ENCODE measurements at regions not wholly inside any gene's neighbourhood (a gene's known extent, or its start where the extent isn't known, plus 50 kb on each side); places are given as distances from the start of the nearest gene placed in this dataset.

DNA sequence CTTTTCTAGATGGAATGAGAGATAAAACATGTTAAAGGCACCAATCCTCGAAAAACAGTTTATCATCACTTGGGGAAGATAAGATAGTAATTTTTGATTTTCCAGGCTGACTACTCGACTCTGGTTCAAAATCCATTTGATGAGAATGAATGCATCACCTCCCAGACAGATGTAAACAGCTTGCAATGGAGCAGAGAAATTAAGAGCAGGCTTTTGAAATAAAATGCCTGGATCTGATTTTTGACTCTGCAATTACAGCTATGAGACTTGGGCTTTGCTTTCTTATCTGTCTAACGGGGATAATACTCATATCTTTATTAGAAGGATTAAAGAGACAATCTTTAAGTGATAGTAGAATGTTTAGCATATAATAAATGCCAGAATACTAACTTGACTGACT, 1148.9 kb downstream of the OLFM4 start:
- no peak overlapping the region for H3K4me3 ChIP-seq (ENCODE audit: low read depth, low read length)
- TF ChIP-seq, protein P1, sequence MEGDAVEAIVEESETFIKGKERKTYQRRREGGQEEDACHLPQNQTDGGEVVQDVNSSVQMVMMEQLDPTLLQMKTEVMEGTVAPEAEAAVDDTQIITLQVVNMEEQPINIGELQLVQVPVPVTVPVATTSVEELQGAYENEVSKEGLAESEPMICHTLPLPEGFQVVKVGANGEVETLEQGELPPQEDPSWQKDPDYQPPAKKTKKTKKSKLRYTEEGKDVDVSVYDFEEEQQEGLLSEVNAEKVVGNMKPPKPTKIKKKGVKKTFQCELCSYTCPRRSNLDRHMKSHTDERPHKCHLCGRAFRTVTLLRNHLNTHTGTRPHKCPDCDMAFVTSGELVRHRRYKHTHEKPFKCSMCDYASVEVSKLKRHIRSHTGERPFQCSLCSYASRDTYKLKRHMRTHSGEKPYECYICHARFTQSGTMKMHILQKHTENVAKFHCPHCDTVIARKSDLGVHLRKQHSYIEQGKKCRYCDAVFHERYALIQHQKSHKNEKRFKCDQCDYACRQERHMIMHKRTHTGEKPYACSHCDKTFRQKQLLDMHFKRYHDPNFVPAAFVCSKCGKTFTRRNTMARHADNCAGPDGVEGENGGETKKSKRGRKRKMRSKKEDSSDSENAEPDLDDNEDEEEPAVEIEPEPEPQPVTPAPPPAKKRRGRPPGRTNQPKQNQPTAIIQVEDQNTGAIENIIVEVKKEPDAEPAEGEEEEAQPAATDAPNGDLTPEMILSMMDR (conservative IDR thresholded peaks at IDR 0.05; ENCODE audit: low read depth, low read length): no peak
- no peak for DNase-seq (ENCODE audit: low read depth)

DNA sequence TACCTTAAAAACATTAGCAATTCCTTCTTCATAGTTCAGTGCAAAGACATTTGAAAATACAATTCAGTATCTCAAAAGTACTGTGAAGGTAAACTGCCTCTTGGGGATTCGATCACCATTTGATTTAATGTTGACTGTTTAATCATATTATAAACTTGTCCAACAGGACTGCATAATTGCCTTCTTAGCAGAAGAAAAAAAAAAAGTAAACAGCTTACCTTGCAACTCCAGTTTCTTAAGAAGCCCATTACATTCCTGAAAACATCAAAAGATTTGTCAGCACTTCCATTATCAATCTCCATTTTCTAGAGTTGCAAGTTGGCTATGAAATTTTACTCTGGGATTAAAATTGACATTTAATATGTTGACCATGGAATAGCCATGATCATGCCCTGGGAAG, 1154.6 kb downstream of the OLFM4 start:
- TF ChIP-seq, protein P1 (conservative IDR thresholded peaks at IDR 0.05; ENCODE audit: low read depth, low read length): no peak
- no peak overlapping the region for H3K4me3 ChIP-seq (ENCODE audit: low read depth, low read length)
- no peak for DNase-seq (ENCODE audit: low read depth)

DNA sequence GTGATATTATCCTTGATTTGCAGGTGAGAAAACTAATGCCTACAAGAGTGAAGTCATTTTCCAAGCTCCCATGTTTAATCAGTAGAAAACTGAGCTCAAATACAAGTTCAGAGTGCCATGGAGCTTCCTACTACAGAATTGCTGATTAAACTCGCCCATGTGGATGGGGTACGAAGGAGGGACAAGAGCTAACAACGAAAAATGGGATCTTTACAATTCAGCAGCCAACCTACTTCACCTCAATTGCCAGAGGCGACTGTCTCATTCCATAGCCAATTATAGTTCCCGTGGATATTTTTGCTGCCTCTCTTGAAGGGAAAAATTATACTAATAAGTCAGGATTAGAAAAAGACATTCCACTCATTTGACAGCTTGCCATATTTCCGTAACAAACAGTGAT, 1155.1 kb downstream of the OLFM4 start:
- TF ChIP-seq, protein P1 (conservative IDR thresholded peaks at IDR 0.05; ENCODE audit: low read depth, low read length): no peak
- no peak for DNase-seq (ENCODE audit: low read depth)
- H3K4me3 ChIP-seq (ENCODE audit: low read depth, low read length): no peak overlapping the region

DNA sequence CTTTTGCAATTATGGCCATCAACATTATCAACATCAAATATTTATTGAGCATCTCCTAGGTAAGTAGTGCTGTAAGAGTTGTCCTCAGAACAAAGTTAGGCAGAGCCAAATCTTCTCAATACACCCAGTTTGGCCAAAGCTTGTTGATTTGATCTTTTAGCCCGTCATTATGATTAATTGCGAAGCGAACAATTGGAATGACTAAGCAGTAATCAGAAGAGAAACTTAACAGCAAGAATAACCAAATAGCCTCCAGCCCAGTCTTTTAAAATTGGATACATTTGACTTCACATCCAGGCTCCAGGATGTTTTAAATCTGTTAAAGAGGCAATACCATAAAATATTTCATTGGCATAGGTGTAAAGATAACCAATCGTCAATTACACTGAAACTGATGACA, 1156.0 kb downstream of the OLFM4 start:
- no peak overlapping the region for H3K4me3 ChIP-seq (ENCODE audit: low read depth, low read length)
- DNase-seq (ENCODE audit: low read depth): no peak
- TF ChIP-seq, protein P1 (conservative IDR thresholded peaks at IDR 0.05; ENCODE audit: low read depth, low read length): no peak

DNA sequence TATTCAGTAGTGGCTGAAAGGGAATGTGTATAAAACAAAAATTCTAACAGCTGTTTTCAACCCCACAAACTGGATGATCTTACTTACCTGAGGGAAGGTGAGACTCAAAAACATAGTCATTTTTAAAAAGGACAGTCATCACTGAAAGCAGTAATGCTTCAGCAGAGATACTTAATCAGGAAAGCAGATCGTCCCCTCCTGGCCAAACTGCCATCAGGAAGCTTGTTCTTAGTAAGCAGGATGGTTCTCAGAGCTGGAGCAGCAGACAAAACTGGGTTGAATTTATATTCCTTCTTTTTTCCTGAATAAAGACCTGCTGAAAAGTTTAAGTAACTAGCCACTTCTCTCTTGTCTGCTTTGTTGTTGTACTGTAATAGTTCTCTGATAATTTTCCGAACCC, 1156.5 kb downstream of the OLFM4 start:
- TF ChIP-seq, protein P1 (conservative IDR thresholded peaks at IDR 0.05; ENCODE audit: low read depth, low read length): no peak
- DNase-seq (ENCODE audit: low read depth): no peak
- H3K4me3 ChIP-seq (ENCODE audit: low read depth, low read length): no peak overlapping the region

DNA sequence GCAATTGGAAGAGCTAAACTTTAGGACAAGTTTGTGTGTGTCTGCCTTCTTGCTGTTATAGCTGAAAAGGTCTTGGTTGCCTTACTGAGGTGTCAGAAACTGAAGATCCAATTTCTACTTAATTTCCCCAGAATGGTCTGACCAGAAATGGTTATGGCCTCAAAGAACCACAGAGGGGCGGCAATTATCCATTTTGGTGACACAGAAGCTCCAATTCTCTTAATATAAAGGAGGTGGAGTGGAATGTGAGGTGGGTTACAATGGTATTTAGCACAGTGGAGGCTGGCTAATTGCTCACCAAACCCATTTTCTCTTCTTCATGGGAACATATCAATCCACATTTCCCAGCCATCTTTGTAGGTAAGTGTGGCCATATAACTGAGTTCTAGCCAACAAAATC, 1157.2 kb downstream of the OLFM4 start:
- H3K4me3 ChIP-seq (ENCODE audit: low read depth, low read length): no peak overlapping the region
- TF ChIP-seq, protein P1 (conservative IDR thresholded peaks at IDR 0.05; ENCODE audit: low read depth, low read length): no peak
- DNase-seq (ENCODE audit: low read depth): no peak

DNA sequence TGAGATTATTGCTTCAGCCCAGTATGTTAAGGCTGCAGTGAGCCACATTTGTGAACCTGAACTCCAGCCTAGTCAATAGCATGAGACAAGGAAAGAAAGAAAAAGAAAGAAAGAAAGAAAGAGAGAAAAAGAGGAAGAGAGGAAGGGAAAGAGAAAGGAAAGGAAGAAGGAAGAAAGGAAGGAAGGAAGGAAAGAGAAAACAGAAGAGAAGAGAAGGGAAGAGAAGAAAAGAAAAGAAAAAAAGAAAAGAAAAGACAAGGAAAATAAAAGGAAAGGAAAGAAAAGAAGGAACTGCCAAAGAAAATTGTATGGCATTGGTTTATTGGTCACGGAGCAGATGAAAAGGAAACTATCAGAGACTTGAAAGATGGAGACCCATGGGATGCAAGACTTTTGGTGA, 1158.8 kb downstream of the OLFM4 start:
- TF ChIP-seq, protein P1 (conservative IDR thresholded peaks at IDR 0.05; ENCODE audit: low read depth, low read length): no peak
- no peak for DNase-seq (ENCODE audit: low read depth)
- H3K4me3 ChIP-seq (ENCODE audit: low read depth, low read length): no peak overlapping the region
